GM18505 (cell line): ENCODE measurements at regions not wholly inside any gene's neighbourhood (a gene's known extent, or its start where the extent isn't known, plus 50 kb on each side); places are given as distances from the start of the nearest gene placed in this dataset.
"Not testable (repeated sequence)": the region's sequence is repeated elsewhere in the genome, so short reads cannot be mapped to it uniquely, and the experiment has no call there.

Experiments
- ATAC-seq: cut with Tn5 transposase; IDR thresholded peaks from one replicate; pipeline ENCODE4 v1.9.1; 2021; ENCODE audit not compliant: unreplicated experiment
- POLR2A ChIP-seq: IDR thresholded peaks from 4 replicates; pipeline ENCODE4 v1.6.1; 2011; ENCODE audit warnings: borderline replicate concordance; ENCODE audit not compliant: insufficient read depth, insufficient read length; ENCODE audit errors: extremely low read depth

DNA sequence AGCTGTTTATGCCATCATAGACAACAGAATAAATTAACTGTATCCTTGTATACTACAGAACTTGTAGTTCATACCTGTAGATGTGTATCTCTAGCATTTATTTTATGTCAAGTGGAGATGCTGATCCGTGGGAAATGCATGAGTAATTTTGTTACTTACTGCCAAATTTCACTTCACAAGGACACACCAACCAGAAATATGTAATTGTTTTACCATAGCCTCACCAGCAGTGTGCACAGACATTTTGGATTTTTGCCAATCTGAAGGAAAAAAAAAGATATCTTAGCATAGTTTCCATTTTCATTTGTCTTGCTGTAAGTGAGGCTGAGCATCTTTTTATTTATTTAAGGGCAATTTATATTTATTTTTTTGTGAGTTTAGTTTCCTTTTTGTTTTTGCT lies 265.1 kb upstream of the OSR1 start:
- no peak for ATAC-seq

DNA sequence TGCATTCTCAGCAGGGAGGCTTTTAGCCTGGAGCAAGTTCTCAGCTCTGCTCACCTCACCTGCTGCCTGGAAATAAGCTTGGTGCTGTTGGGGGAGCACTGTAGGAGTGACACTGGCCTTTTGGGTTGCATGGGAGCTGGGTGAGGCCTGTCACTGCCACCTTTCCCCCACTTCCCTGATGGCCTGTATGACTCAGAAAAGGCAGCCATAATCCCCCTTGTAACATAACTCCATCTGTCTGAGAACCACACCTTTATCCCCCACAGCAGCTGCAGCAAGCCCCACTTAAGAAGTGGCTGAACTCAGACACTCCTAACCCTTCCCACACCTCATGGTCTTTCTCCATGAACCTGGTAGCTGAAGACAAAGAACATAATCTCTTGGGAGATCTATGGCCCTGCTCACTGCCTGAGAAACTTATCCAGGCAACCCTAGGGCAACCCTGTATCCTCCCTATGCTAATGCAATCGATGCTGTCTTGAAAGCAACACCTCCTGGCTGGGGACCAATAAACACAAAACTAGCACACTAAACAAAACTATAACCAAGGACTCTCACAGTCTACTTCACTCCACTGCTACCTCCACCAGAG lies 258.9 kb upstream of the OSR1 start:
- no peak for ATAC-seq
- TF ChIP-seq POLR2A, result no peak

More for the DNA sequence above, 265.1 kb upstream of the OSR1 start:
- TF ChIP-seq POLR2A, result no peak

DNA sequence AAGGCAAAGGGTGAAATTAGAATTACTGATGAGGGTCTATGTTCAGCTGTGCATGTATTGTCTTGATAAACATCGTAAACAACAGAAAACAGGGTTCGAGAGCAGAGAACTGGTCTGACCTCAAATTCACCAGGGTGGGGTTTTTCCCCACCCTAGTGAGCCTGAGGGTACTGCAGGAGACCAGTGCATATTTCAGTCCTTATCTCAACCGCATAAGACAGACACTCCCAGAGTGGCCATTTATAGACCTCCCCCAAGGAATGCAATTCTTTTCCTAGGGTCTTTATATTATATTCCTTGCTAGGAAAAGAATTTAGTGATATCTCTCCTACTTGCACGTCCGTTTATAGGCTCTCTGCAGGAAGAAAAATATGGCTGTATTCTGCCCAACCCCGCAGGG lies 257.0 kb upstream of the OSR1 start:
- not testable (repeated sequence) for ATAC-seq

DNA sequence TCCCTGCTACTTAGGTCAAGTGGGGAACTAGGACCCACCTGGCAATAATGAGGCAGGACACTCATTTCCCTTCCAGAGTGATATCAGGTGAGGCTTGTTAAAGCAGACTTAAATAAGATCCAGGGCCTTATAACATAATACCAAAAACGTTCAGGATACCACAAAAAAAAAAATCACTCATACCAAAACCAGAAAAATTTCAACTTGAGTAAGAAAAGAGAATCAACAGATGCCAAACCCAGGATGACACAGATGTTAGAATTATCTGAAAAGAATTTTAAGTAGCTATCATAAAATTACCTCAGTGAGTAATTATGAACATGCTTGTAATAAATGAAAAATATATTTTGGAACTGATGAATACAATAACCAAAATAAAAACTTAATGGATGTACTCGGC lies 255.6 kb upstream of the OSR1 start:
- no peak for TF ChIP-seq POLR2A
- no peak for ATAC-seq

DNA sequence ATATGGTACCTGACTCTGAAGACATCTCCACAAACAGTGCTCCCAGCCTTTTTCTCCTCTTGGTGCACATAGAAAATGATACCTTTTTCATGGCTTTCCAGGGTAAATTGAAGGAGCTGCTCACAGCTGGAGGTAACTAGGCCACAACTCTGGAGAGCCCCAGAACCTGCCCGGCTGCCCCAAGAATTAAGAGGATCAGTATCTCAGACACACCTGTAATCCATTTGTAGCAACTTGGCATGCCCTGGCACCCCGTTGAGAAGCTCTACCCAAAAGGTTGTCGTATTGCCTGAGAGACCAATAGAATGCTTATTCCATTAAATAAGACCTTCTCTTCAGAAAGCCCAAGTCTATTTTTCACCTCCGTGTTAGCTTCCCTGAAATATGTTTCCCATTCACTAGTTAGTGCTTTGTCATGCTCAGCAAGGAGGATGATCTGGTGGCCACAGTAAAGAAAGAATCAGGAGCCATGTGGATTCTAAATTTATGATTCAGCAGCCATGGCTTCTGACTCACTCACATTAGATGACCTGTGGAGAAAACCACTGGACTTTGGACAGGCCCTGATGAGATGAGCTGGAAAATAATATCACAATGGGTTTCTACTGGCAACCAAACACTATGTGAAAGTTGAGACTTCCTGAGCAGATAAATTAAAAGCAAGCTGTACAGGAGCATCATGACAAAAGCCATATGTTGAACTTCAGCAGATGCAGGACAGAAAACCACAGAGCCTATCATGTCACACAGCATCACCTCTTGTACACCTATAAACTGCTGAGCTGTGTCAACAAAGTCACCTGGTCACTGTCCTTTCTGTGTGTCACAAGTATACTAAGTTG lies 253.3 kb upstream of the OSR1 start:
- ATAC-seq, result no peak
- no peak for TF ChIP-seq POLR2A

DNA sequence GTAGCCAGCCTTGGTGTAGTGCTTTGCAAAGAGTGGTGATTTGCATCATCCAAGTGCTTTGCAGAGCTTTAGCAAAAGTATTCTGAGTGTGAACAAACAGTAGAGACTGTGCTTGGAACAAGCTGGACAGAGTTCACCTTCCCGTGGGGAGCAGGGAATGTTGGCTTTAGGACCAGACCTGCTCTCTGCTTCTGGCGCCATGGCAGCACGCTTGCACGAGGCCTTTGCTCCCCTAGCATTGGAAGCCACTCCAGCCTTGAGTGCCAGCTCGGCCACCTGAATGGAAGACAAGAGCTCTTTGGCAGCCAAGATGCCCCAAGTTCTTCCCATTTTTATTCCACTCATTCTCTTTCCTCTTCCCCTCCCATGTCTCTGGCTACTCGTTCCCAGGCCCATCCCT lies 250.8 kb upstream of the OSR1 start:
- ATAC-seq, result no peak
- TF ChIP-seq POLR2A, result no peak

DNA sequence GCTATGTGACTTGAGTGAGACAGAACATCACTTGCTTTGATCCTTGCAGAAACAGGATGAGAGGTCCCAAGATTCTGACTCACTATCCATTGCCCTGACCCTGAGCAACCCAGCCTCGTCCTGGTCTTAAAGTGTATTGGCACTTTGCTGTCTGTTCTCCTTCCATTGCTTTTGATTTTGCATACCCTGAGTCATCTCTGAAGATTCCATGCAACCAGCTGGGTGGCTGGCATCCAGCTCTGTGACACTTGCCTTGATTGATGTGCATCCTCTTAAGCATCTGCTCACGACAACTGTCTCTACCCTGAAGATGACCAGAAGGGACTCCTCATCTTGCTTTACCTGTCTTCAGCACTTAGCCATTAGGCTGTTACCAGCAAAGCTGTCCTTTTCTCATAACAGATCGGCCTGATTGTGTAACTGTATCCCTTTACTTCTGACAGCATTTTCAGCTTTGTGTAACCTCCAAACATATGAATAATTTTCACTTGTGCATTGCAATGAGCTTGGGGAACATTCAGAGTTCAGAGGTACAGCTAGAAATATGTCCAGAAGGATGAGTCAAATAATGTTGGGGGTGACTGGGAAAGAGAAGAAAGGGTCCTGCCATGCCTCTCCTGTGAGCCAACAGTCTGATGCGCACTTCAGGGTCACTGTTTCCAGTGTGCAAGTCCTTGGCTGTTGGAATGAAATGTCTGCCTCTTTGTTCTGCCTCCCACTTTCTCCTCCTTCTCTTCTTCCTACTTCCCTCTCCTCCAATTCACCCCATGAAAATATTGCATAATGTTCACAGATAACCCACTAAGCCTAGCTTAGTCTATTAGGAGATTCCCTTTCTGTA lies 249.7 kb upstream of the OSR1 start:
- TF ChIP-seq POLR2A, result no peak
- ATAC-seq, result no peak

DNA sequence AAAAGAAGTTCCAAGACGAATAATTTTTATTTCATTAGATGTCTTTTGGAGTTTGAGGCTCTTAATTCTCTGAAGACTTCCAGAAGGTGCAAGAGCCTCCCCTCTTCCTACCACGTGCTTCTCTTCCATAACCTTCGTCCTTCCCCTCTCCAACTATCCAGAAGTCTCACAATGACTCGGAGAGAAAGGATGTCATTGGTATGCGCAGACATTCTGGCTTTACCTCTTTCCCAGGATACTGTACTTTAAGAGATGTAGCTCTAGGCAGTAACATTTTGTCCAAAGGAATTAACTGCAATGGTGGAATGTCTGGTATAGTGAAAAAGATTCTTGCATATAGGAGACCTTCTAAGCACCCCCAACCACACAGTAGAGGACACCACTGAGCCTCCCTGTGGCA lies 249.0 kb upstream of the OSR1 start:
- TF ChIP-seq POLR2A, result no peak
- no peak for ATAC-seq

DNA sequence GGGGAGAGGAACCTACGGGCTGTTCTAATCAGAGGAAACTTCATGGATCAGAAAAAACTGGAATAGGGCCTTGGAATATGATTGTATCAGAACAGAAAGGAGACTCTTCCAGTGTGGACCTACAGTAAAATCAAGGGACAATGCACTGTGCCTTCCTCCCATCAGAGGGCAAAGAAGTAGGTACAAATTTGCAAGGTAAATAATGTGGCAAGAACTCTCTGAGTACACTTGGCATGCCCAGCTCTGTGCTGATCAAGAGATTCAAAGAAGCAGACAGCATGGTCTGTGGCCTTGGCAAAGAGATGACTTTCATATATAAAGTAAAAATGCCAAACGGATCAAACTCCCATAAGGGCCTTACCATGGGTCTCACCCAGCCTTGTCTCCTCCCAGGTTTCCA lies 242.6 kb upstream of the OSR1 start:
- TF ChIP-seq POLR2A, result no peak

DNA sequence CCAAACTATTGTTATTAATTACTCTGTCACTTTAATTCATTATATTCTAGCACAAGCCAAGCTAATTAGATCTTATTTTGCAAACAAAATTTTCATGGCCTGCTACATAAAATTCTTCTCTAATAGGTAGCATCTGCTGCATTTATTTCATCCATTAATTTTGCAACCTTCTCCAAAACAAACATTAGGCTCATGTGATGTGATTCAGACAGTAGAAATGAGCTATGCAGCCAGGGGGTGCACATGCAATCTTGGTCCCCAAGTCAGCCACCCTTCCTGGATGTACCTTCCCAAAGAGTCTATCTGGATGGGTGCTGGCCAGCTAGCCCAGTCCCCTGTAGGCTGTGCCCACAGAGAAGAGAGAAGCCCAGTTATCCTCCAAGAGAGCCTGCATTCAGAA lies 242.1 kb upstream of the OSR1 start:
- TF ChIP-seq POLR2A, result no peak
- ATAC-seq, result no peak

More for the DNA sequence above, 242.6 kb upstream of the OSR1 start:
- no peak for ATAC-seq

DNA sequence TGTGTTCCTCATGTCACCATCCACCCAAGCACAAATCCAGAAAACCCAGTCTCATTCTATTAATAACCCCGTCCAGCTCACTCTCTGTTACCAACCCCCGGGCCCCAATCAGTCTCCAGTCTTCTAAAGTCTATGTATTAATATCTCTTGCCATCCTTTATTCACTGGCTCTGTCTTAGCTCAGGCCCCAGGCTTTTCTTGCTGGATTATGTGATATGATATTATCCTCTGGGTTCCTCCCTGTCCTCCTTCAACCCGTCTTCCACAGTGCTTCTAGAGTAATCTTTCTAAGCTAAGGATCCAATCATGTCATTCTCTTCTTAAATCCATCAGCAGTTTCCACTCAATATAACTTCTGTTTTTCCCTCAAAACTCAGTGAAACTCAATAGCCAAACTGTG lies 240.5 kb upstream of the OSR1 start:
- TF ChIP-seq POLR2A, result no peak
- no peak for ATAC-seq

DNA sequence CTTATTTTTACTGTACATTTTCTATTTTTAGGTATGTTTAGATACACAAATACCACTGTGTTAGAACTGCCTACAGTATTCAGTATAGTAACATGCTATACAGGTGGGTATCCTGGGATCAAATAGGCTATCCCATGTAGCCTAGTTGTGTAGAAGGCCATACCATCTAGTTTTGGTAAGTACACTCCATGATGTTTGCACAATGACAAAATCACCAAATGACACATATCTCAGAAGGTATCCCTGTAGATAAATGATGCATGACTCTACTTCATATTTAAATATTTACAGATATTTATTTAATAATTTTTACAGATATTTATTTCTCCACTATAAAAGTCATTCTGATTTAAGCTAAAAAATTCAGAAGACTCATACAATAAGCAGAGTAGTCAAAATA lies 233.8 kb upstream of the OSR1 start:
- ATAC-seq, result no peak
- TF ChIP-seq POLR2A, result no peak

DNA sequence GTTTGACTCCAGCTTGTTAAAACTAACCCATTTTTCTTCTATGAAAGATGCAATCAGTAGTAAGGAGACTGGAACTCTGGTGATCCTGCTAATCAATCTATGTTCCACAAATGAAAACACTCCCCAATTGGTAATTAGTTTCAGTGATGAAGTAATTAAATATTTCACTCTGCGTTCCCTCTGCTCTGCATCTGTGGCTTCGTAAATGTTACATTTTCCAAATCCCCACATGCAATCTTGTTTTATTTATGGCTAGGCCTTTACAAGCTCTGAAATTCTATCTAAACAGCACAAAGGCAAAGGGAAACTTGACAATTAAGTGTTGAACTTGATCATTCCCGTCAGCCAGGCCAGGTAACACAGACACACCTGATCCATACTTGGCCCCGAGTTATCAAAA lies 231.4 kb upstream of the OSR1 start:
- TF ChIP-seq POLR2A, result no peak
- no peak for ATAC-seq

DNA sequence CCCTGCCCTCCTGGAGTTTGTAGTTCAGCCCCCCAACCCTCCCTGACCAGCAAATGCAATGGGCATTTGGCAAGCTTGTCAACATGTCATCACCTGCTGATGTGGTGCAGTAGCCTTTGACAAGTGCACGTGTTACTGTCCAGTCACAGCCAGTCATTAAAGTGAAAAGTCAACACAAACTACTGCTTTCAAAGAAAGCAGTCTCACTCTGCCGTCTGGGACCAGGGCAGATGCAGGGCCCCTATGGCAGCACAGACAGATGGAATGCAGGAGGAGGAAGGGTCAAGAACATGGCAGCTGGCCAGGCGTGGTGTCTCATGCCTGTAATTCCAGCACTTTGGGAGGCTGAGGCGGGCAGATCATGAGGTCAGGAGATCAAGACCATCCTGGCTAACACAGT lies 222.4 kb upstream of the OSR1 start:
- no peak for TF ChIP-seq POLR2A
- ATAC-seq, result no peak
